HCT116 (cell line): ENCODE measurements at regions not wholly inside any gene's neighbourhood (a gene's known extent, or its start where the extent isn't known, plus 50 kb on each side); places are given as distances from the start of the nearest gene placed in this dataset.

Source experiments
- JUND ChIP-seq: IDR thresholded peaks from 2 replicates; pipeline ENCODE4 v1.6.1; 2012
- TF ChIP-seq, protein P1 (sequence below), 3 experiments: fragments of 200-600 bp in 1 of 3; sonication (generic) in 1 of 3; IDR thresholded peaks in 2 of 3; conservative IDR thresholded peaks in 1 of 3; 2 replicates each; pipeline ENCODE4 v1.5.1; 2012 to 2017; ENCODE audit warnings: low read depth in 2 of 3, low read length in 2 of 3, antibody characterized with exemption in 1 of 3, borderline replicate concordance in 1 of 3, control low read depth in 1 of 3, mild to moderate bottlenecking in 1 of 3, mixed read lengths in 1 of 3, mixed run types in 1 of 3, moderate library complexity in 1 of 3; ENCODE audit not compliant: insufficient read depth in 1 of 3

DNA sequence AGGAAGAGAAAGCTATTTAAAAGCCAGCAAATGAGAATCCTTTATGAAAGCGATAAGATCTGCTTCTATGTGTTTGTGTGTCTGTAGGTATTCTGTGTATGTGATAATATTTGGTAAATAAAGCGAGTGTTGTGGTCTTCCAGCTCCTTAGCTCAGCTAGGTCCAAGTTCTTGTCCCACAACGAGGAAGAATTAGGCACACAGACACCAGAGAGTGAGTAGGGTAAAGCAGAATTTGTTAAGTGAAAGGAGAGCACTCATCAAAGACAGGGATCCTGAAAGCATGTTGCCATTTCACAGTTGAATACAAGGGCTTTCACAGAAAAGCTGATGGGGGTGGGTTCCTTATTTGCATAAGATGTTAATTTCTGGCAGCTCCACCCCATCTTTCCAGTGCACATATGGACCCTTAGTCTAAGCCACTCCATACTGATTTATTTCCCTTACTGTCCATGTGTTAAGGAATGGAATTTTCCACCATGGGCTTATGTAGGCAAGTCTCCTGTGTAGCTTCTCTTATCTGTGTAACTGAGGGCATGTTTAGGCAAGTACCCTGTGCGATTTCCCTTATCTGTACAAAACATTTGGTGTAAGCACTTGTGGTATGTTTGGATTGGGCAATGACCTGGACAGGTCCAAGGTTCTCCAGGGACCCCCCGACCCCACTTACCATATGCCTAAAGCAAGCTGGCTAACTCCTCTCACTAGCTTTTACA is 165.9 kb upstream of the VIPR2 start:
- TF ChIP-seq, protein P1, sequence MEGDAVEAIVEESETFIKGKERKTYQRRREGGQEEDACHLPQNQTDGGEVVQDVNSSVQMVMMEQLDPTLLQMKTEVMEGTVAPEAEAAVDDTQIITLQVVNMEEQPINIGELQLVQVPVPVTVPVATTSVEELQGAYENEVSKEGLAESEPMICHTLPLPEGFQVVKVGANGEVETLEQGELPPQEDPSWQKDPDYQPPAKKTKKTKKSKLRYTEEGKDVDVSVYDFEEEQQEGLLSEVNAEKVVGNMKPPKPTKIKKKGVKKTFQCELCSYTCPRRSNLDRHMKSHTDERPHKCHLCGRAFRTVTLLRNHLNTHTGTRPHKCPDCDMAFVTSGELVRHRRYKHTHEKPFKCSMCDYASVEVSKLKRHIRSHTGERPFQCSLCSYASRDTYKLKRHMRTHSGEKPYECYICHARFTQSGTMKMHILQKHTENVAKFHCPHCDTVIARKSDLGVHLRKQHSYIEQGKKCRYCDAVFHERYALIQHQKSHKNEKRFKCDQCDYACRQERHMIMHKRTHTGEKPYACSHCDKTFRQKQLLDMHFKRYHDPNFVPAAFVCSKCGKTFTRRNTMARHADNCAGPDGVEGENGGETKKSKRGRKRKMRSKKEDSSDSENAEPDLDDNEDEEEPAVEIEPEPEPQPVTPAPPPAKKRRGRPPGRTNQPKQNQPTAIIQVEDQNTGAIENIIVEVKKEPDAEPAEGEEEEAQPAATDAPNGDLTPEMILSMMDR (IDR thresholded peaks at IDR 0.05 in 2 of 3, conservative IDR thresholded peaks at IDR 0.05 in 1 of 3; ENCODE audit: borderline replicate concordance in 1 of 3, insufficient read depth in 1 of 3, low read depth in 2 of 3, low read length in 2 of 3): no peak
- TF ChIP-seq JUND: no peak
